NCI-H82 treated with DMSO at 0.1 percent for 48 hours (cell line): ENCODE measurements at regions not wholly inside any gene's neighbourhood (a gene's known extent, or its start where the extent isn't known, plus 50 kb on each side); places are given as distances from the start of the nearest gene placed in this dataset.

ENCODE experiments used
- DNase-seq: peaks from one replicate; lab custom pipeline; 2025; ENCODE audit not compliant: unreplicated experiment; lab: John Stamatoyannopoulos, UW

- DNase-seq: no peak
Observed at GRCh38 chr14:78071016-78071549, 99.1 kb upstream of the NRXN3 start.

GRCh38 chr14:78073028-78073427, 97.1 kb upstream of the NRXN3 start:
- DNase-seq: no peak

GRCh38 chr14:78074561-78074960, 95.6 kb upstream of the NRXN3 start:
- DNase-seq: no peak

- DNase-seq: no peak
Observed at GRCh38 chr14:78075033-78075432, 95.1 kb upstream of the NRXN3 start.

- no peak for DNase-seq
Observed at GRCh38 chr14:78075555-78076277, 94.5 kb upstream of the NRXN3 start.

- no peak for DNase-seq
Observed at GRCh38 chr14:78081245-78081644, 88.9 kb upstream of the NRXN3 start.

GRCh38 chr14:78083837-78084236, 86.3 kb upstream of the NRXN3 start:
- no peak for DNase-seq

- no peak for DNase-seq
Observed at GRCh38 chr14:78086342-78086741, 83.8 kb upstream of the NRXN3 start.

- no peak for DNase-seq
Observed at GRCh38 chr14:78088916-78089315, 81.3 kb upstream of the NRXN3 start.

GRCh38 chr14:78090864-78091263, 79.3 kb upstream of the NRXN3 start:
- DNase-seq: no peak

GRCh38 chr14:78091361-78091760, 78.8 kb upstream of the NRXN3 start:
- DNase-seq: no peak

- no peak for DNase-seq
Observed at GRCh38 chr14:78092040-78092439, 78.1 kb upstream of the NRXN3 start.

GRCh38 chr14:78103271-78103670, 66.9 kb upstream of the NRXN3 start:
- no peak for DNase-seq

- no peak for DNase-seq
Observed at GRCh38 chr14:78104160-78104559, 66.0 kb upstream of the NRXN3 start.

- no peak for DNase-seq
Observed at GRCh38 chr14:78104655-78105054, 65.5 kb upstream of the NRXN3 start.

GRCh38 chr14:78106381-78106780, 63.8 kb upstream of the NRXN3 start:
- no peak for DNase-seq

GRCh38 chr14:78107166-78107565, 63.0 kb upstream of the NRXN3 start:
- DNase-seq: no peak

GRCh38 chr14:78119440-78119839, 50.7 kb upstream of the NRXN3 start:
- DNase-seq: no peak
